HG03039 (cell line): ENCODE measurements at regions not wholly inside any gene's neighbourhood (a gene's known extent, or its start where the extent isn't known, plus 50 kb on each side); places are given as distances from the start of the nearest gene placed in this dataset.
"Not testable (repeated sequence)": the region's sequence is repeated elsewhere in the genome, so short reads cannot be mapped to it uniquely, and the experiment has no call there.

ENCODE experiments used
- ATAC-seq: cut with Tn5 transposase; IDR thresholded peaks from one replicate; pipeline ENCODE4 v1.9.1; 2021; ENCODE audit warnings: mild to moderate bottlenecking, moderate library complexity; ENCODE audit not compliant: unreplicated experiment

DNA sequence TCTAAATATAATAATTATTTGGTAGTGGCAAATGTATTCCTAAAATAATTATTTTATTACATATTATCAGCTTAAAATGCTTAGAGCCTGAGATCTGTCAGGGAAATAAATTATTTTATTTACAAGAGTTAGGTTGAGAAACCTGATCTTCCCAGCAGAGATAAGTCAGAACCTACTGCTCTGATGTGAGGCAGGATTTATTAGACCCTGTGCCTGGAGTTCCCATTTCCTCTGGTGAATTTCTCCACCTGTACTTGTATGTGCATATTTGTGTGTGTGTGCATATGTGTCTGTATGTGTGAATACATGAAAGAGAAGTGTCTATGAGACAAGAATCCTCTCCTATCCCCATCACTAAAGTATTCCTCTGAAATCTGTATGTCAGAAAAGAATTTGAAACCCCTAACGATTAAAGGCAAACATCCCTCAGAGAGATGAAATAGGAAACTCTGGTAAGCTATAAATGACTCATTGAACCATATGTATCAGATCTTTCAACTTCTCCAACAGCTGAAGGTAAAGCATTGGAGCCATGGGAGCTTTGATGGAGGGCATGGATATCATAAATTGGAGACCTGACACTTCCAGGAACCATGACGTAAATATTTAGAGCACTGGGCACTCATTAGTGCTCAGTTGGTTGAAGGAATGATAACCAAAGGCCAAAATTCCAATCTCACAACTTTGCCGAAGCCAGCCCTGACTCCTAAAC is 190.9 kb downstream of the XPNPEP1 start:
- ATAC-seq: no peak

DNA sequence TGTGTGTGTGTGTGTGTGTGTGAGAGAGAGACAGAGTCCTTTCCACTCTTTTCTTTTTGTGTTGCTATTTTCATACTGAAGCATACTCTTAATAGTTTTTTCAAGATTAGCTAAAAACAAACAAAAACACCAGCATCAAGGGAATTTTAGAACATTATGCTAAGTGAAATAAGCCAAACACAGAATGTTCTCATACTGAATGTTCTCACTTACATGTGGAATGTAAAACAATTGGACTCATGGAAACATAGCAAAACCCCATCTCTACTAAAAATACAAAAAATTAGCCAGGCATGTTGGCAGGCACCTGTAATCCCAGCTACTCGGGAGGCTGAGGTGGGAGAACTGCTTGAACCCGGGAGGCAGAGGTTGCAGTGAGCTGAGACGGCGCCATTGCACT is 193.4 kb downstream of the XPNPEP1 start:
- ATAC-seq: not testable (repeated sequence)

DNA sequence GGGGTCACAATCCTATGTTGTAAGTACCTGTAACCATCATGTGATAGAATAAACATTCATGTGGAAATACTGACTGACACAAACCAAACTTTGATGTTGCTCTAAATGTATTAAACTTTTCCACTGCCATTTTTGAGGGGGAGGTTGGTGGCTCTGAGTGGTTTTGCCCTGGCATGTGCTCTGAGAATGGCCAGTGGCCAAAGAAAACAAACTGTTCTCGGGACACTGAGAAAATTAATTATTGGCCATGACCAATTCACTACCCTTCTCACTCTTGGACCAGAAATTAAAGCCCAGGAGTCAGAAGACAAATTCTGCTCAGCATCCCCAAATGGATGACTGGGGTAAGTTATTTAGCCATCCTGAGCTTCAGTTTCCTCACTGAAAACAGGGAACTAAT is 195.9 kb downstream of the XPNPEP1 start:
- no peak for ATAC-seq

DNA sequence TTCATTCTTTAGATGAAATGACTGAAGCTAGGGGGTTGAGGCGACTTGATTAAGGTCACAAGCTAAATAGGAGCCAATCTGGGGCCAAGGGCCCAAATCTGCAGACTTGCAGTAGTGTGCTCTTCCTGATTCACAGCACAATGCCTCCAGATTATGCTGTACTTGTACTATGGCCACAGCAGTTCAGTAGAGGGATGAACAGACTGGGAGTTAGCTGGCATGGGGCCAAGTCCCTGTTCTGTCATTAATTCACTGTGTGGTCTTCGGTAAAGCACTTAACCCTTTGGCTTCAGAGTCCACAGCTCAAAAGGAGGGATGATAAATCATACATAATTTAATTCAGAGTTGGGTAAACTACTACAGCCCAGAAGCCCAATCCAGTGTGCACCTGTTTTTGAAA is 196.8 kb downstream of the XPNPEP1 start:
- no peak for ATAC-seq

DNA sequence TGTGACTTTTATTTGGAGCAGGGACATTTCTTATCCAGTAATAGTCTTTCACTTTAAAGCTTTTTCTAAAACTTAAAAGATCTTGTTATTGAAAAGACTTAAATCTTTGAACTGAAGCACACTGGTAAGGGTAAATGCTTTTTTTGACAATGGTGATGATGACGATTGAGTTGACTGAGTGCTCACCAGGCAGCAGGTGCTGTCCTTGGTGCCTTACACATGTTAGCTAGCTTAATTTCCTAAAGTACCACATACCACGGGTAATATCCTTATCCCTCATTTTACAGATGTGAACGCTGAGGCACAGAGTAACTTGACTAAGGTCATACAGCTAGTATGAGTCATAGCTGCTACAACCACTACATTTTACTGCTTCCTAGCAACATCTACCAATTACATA is 200.0 kb downstream of the XPNPEP1 start:
- no peak for ATAC-seq

DNA sequence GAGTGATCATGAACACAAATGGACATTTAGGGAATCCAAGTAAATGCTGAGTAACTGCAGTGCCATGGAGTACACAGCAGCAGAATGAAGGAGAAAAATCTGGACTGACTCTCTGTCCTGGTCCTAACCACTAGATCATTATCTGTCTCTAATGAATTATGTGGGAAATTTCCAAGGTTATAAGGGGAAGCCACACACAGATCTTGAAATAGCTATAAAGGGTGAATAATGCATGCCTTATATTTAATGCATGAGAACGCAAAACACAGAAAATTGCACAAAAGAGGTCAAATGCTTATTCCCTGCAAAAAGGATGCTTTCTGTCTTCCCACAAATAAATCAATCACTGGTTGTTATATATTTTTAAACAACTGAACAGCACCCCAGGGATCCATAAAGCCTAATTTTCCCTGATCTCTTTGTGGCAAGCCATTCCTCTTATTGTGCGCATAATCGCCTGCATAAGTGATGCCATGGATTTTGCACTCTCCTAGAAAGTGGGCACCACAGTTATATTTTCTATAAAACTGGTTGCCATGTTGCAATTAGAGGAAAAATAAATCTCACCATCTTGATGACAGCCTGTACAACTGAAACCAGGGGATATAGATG is 201.8 kb downstream of the XPNPEP1 start:
- no peak for ATAC-seq

DNA sequence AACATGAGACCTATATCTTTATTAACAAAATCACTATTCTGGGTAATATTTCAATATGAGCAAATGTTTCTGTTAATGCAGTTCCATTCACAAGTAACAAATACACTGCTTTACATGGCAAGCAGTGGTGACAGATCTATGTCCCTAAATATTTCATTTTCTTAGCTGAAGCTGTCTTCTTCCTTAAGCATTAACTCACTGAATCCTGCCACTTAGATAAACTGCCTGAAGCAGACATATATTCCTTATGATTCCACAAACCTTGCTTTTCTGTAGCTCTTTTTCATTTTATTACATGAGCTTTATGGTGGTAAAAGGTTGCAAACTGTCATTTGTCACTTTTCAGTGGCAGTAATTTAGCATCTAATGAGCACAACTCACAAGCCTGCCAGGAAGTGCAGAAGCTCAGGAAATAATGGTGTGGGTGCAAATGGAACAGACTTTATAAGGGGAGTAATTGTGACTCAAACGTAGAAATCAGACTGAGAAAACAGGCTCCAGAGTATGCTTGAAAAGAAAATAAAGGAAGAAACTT is 217.2 kb downstream of the XPNPEP1 start:
- no peak for ATAC-seq

DNA sequence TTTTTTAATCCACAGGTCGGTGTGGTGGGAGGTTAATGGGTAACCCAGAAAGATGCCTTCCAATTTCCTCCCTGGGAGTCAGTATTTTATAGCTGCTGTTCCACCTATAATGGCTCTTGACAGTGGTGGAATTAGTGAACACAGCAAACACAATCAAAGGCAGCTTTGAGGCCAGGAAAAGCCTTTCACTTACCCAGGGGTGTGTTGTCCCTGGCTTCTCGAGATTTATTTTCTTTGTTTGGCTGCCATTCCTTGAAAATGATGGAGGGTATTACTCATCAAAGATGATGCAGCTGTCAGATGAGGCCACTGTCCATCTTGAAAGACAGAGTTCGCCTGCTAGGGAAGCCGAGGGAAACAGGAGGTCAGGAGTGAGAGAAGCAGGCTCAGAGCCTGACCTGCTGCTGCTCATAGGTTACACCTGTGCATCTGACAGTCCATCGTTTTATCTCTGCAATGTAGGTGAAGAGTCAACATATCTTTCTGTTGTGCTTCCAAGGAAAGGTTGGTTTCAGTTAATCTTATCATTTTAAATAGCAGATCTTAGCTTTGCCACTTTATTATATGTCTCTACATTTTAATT is 221.6 kb downstream of the XPNPEP1 start:
- no peak for ATAC-seq

DNA sequence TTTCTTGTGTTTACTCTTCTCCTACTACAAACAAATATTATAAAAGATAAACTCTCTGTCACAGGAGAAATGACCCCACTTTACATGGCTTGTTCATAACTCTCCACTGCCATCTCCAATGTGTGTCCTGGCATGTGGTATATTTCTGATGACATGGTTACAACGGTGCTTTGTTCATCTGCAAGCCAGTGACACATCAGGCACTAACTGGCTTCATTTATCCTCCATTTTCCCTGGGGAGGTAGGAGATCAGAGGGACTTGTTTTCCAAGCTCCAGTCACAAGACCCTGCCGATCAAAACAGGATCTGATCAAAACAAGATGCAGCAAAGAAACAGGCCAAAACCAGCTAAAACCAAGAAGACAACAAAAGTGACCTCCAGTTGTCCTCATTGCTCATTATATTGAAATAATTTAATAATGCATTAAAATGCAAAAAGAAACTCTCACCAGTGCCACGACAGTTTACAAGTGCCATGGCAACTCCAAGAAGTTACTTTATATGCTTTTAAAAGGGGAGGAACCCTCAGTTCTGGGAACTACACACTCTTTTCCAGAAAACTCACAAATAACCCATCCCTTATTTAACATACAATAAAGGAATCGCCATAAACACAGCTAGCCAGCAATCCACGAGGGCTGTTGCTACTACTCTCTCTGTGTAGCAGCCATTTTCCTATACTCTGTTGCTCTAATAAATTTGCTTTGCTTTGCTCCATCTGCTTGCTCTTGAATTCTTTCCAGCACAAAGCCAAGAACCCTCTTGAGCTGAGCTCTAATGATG is 224.2 kb downstream of the XPNPEP1 start:
- no peak for ATAC-seq

DNA sequence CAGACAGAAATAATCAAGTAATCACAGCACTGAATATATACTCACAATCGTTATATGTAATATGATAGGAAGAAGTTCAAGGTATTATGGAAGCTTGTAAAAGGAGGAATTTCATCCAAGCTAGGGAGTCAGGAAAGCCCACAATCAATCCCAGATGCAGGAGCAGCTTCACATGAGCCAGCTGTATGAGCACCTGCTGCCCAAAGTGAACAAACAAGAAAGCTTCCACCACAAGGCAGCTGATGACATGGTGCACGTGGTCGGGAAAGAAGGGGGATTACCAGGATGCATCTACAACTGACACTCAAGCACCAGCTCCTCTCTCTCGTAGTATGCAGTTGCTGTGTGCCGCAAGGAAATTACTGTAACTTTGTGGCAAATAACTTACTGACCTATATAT is 225.2 kb downstream of the XPNPEP1 start:
- ATAC-seq: no peak

DNA sequence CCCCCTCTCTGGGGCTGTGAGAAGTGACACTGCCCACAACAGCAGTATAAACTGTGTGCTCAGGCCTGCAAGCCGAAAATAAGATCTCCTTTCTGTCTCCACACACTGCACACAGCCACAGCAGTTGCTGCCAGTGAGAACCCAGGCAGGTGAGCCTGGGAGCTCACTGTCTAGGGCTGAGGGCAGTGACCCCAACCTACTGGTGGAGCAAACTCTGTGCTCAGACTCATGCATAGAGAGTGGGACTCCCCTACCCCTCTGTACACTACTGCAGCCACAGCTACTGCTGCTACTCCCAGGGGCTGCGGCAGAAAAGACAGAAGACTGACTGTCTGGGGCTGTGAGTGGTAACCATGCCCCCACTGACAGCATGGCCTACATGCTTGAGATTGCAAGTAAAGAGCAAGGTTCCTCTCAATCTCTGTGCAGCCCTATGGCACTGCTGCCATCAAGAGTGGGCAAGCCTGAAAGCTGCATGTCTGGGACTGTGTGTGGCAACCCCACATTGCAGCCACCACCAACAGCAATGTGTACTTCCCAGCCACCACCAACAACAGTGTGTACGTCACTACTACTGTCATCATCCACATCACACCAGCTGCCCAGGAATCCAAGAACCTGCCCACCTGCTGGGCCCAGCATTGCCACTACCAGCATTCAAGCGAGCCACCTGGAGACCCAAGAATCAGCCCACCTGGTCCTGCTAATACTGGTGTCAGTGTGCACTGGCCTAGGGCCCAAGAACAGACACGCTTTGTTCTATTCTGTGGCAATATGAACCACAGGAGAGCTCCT is 226.1 kb downstream of the XPNPEP1 start:
- ATAC-seq: no peak

DNA sequence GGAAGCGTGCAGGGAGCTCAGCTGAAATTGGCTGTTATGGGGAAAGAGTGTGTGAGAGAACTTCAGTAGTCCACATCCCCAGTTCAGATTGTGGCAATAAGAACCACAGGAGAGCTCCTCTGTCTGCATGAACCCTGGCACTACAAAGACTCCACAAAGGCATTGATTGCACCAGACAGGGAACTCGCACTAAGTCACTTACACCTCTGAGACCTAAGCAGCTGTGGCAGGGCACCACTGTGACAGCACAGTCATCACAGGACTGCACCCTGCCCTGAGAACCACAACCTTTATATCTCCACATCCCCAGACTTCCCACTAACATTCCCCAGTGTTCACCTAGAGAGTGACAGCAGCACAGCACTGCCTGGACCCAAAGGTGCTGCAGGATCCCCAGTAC is 226.8 kb downstream of the XPNPEP1 start:
- ATAC-seq: no peak

DNA sequence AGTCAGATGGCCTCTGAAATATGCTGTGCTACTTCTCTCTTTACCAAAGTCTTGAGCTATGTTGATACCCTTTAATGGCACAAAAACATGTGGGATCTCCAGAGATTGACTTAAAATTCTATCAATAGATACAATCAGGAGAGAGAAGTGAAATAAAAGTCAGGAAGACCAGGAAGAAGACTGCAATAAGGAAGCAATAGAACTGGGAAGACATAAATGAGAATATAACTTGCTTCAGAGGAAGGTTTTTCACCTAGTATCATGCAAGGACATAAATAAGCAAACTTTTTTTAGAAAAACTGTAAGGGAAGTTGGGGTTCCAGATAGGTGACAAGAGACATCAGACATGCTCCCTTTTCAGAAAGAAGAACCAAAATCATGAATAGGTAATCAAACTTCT is 227.3 kb downstream of the XPNPEP1 start:
- no peak for ATAC-seq

DNA sequence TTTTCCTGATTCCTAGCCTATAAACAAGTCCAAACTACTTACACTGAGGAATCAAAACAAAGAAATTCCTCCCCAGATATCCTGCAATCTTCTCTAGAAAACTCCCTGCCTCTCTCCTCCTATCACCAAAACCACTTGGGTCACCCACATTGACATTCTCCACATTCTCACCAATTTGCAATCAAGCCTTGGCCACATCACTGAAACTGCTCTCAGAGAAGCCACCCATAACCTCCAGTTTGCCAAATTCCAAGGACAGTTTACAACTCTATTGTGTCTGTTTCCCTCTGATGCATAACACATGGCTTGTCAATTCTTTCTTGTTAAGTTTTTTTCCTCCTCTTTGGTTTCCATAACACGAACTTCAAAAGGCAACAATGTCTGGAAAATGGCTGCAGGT is 233.5 kb downstream of the XPNPEP1 start:
- ATAC-seq: no peak

DNA sequence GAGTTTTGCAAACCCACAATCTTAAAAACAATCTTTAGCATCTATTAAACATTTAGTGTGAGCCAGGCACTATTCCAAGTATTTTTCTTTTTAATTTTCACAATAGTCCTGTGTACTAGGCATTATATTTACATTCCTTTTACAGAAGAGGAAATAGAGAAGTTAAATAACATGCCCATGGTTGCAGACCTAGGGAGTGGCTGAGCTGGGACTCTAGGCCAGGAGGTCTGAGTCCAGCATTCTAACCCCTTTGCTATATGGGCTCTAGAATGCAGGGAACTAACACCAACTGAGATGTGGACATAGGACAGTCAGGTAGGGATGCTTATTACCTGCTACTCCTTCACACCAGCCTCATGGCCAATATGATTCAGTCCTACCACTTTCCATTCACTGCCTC is 243.8 kb downstream of the XPNPEP1 start:
- no peak for ATAC-seq

DNA sequence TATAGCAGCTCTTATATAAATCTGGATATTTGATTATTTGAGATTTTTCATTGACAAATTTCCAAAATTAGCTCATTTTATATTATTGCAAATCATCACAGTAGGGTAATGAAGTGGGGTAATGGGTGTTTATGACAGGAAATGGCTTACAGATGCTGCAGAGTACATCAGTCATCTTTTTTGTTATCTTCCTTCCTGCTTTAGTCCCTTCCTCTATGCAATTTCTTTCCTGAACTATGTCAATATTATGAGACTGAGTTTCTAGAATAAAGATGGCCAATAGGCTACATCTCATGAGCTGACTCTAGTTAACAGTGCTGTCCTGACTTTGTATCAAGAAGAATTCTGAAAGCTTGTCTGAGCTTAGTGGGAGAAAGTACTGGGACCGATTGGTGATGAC is 244.5 kb downstream of the XPNPEP1 start:
- ATAC-seq: no peak

DNA sequence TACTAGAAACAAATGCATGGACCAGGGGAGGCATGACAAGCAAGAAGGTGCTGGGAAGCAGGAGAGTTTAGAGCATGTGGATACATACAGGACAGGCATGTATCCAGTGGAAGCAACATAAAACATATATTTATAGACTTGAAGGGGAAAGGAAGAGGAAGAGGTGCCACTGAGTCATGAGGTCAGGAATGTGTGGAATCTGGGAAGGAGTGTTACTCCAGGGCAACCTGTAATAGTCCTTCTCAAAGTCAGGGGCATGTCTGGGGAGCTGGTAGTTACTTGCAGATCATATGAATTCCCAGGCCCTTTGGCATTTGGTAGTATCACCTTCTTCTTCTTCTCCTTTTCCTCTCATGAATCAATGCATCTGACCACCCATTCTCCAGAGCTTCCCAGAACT is 246.6 kb downstream of the XPNPEP1 start:
- no peak for ATAC-seq

DNA sequence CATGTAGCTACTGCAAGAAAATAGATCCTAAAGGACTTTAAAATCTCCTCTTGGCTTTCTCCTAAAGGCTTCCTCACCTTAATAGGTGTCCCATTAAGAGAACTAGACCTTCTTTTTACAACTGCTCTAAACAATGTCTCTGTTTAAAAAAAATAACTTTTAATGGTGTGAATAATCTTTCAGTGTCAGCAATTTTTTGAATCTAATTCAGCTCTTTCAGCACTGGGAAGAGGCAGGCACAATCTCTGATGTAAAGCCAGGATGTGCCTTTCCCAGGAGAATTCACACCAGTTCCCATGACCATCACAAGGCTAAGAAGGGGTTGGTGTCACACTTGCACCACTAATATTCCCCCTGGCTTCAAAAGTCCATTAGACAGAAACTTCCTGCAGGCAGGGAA is 254.6 kb downstream of the XPNPEP1 start:
- no peak for ATAC-seq

DNA sequence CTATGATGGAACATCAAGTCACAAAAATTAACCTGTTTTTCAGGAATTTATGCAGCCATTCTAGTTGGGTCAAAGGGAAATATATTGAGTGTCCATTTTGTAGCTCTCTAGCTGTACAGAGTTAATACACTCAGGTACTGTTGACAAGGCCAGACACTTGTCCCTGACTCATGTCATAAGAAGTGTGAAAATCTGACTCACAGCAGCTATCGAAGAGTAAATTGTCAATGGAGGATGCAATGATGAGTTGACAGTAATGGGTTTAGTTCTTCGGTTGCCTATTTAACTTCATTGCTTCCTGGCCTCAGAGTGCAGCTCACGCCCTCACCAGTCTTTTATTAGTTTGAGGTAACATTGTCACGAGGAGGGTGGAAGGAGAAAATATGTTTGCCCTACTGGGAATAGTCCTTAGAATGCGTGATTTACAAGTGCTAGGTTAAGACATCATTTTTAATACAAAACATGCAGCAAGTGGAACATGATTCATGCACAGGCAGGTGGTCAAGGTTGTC is 255.1 kb downstream of the XPNPEP1 start:
- no peak for ATAC-seq

DNA sequence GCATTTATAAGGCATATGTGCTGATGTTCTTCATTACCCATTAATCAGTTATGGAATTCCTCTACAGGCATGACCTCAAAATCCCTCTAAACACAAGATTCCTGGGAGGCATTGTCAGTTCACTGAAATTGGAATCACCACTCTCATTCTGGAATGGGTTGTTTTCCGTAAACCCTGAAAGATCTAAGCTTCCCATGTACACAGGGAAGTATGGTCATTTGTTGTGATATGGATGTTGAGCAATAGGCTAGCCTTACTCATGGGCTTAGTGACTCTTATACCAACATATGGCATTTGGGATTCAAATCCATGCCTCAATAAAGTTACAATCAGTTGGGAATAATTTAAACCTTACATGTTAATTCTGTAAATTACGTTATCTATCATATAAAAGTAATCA is 258.0 kb downstream of the XPNPEP1 start:
- ATAC-seq: no peak

DNA sequence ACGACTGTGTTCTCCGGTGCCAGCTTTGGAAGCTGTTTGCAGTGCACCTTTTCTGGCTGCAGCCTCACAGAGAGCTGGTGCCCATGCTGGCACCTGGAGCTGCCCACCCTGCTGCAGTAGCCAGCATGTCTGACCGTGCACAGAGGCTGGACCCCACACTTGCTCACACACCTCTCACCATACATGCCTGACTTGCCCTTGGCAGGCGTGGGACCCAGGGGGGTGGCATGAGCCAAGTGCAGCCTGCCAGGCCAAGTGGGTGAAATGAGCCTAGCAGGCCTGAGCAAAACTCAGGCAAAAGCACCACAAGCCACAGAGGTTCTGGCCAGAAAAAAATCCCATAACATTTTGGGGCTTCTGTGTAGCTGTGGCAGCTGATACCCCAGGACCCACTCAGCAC is 258.8 kb downstream of the XPNPEP1 start:
- ATAC-seq: no peak
